IMR-90 (cell line): ENCODE measurements at regions not wholly inside any gene's neighbourhood (a gene's known extent, or its start where the extent isn't known, plus 50 kb on each side); places are given as distances from the start of the nearest gene placed in this dataset.

Source experiments
- ATAC-seq: fragments of 200-7000 bp; cut with Tn5 transposase; 2 replicates; pipeline ENCODE4 v1.9.1; 2020; ENCODE audit warnings: low read depth, mild to moderate bottlenecking, moderate library complexity
- BruUV-seq: library from RNA; stranded (reverse); fragments of 400-500 nt; replicated peaks from 2 replicates; lab custom pipeline; 2021; lab: Mats Ljungman, UMichigan
- CTCF ChIA-PET: fragments of 300-600 bp; formaldehyde crosslinking; extraction: SDS; loops from one replicate; lab custom pipeline; 2021; ENCODE audit warnings: antibody characterized with exemption; lab: Yijun Ruan, JAX
- POLR2A ChIA-PET: fragments of 300-600 bp; sonication (Branson Sonifier 250); formaldehyde crosslinking; loops from one replicate; lab custom pipeline; 2022; ENCODE audit warnings: antibody characterized with exemption; ENCODE audit not compliant: unreplicated experiment; lab: Charles Lee
- DNase-seq: peaks from one replicate; pipeline ENCODE4 v3.0.0; 2013
- H2AFZ ChIP-seq: replicated peaks from 2 replicates; pipeline ENCODE3; 2013; ENCODE audit warnings: low read length, mild to moderate bottlenecking; ENCODE audit not compliant: poor library complexity
- H2AK5ac ChIP-seq: 2 replicates; pipeline ENCODE4 v1.6.1; 2013; ENCODE audit warnings: low read depth, low read length, inconsistent platforms
- H2AK9ac ChIP-seq: replicated peaks from 2 replicates; pipeline ENCODE3; 2013; ENCODE audit warnings: mild to moderate bottlenecking, low read depth, low read length, moderate library complexity; ENCODE audit not compliant: poor library complexity
- H2BK120ac ChIP-seq: 2 replicates; pipeline ENCODE4 v1.6.1; 2013; ENCODE audit warnings: low read depth, low read length, inconsistent platforms
- H2BK15ac ChIP-seq: 3 replicates; pipeline ENCODE4 v1.6.1; 2013; ENCODE audit warnings: low read depth, low read length, inconsistent platforms
- H2BK20ac ChIP-seq: 2 replicates; pipeline ENCODE4 v1.6.1; 2013; ENCODE audit warnings: low read depth, mild to moderate bottlenecking, inconsistent platforms, low read length, moderate library complexity
- H2BK5ac ChIP-seq: 2 replicates; pipeline ENCODE4 v1.6.1; 2013; ENCODE audit warnings: mild to moderate bottlenecking, low read depth, low read length, inconsistent platforms; ENCODE audit not compliant: poor library complexity, severe bottlenecking
- H3K14ac ChIP-seq: replicated peaks from 2 replicates; pipeline ENCODE4 v1.6.1; 2013; ENCODE audit warnings: low read depth, low read length, inconsistent platforms
- H3K18ac ChIP-seq: 2 replicates; pipeline ENCODE4 v1.6.1; 2013; ENCODE audit warnings: low read depth, low read length, control low read depth
- H3K23ac ChIP-seq: 2 replicates; pipeline ENCODE4 v1.6.1; 2013; ENCODE audit warnings: low read depth, low read length, inconsistent platforms
- H3K27ac ChIP-seq: 2 replicates; pipeline ENCODE4 v1.5.1; 2013; ENCODE audit warnings: mild to moderate bottlenecking, control low read depth, low read length; ENCODE audit not compliant: insufficient read depth
- H3K27me3 ChIP-seq: 2 replicates; pipeline ENCODE4 v1.6.1; 2013; ENCODE audit warnings: low read length; ENCODE audit not compliant: control insufficient read depth, insufficient read depth
- H3K36me3 ChIP-seq: 2 replicates; pipeline ENCODE4 v1.6.1; 2013; ENCODE audit warnings: low read length, mixed read lengths; ENCODE audit not compliant: control insufficient read depth, insufficient read depth
- H3K4ac ChIP-seq: 2 replicates; pipeline ENCODE4 v1.6.1; 2013; ENCODE audit warnings: low read depth, low read length, inconsistent platforms
- H3K4me1 ChIP-seq: 2 replicates; pipeline ENCODE4 v1.6.1; 2013; ENCODE audit warnings: low read length, mixed read lengths; ENCODE audit not compliant: control insufficient read depth, insufficient read depth
- H3K4me2 ChIP-seq: 2 replicates; pipeline ENCODE4 v1.6.1; 2013; ENCODE audit warnings: low read depth, mild to moderate bottlenecking, control low read depth, low read length, moderate library complexity
- H3K4me3 ChIP-seq: 2 replicates; pipeline ENCODE4 v1.5.1; 2013; ENCODE audit warnings: low read depth, mild to moderate bottlenecking, control low read depth, low read length, moderate library complexity; ENCODE audit not compliant: insufficient read depth
- H3K56ac ChIP-seq: 2 replicates; pipeline ENCODE4 v1.6.1; 2013; ENCODE audit warnings: low read length, inconsistent platforms; ENCODE audit not compliant: insufficient read depth; ENCODE audit errors: extremely low read depth
- H3K79me1 ChIP-seq, 2 experiments: 2 replicates each; pipeline ENCODE4 v1.6.1; 2013; ENCODE audit warnings: low read length in 2 of 2, inconsistent platforms in 1 of 2, low read depth in 1 of 2
- H3K9ac ChIP-seq: 2 replicates; pipeline ENCODE4 v1.6.1; 2013; ENCODE audit warnings: low read depth, low read length, control low read depth
- H3K9me1 ChIP-seq: 2 replicates; pipeline ENCODE4 v1.6.1; 2013; ENCODE audit warnings: low read length, inconsistent platforms; ENCODE audit not compliant: insufficient read depth
- H3K9me3 ChIP-seq: 2 replicates; pipeline ENCODE4 v1.6.1; 2013; ENCODE audit warnings: low read length; ENCODE audit not compliant: control insufficient read depth, insufficient read depth
- H4K20me1 ChIP-seq: 2 replicates; pipeline ENCODE4 v1.6.1; 2013; ENCODE audit warnings: low read length, inconsistent platforms; ENCODE audit not compliant: insufficient read depth
- H4K5ac ChIP-seq: 2 replicates; pipeline ENCODE4 v1.6.1; 2013; ENCODE audit warnings: mild to moderate bottlenecking, low read depth, low read length, control low read depth
- H4K8ac ChIP-seq, 2 experiments: 2 replicates each; pipeline ENCODE4 v1.6.1; 2013; ENCODE audit warnings: low read depth in 2 of 2, low read length in 2 of 2, control low read depth in 1 of 2, inconsistent platforms in 1 of 2
- H4K91ac ChIP-seq: 2 replicates; pipeline ENCODE4 v1.6.1; 2013; ENCODE audit warnings: low read depth, low read length, inconsistent platforms; ENCODE audit not compliant: insufficient read depth
- MAZ ChIP-seq: IDR thresholded peaks from 2 replicates; pipeline ENCODE4 v1.6.1; 2012; ENCODE audit warnings: low read depth, mild to moderate bottlenecking, low read length, improper control_type of control experiment, moderate library complexity, borderline replicate concordance
- WGBS, 2 experiments: methylation state at CpG; one replicate each; pipeline versions ENCODE4 v1.1.5 to v1.1.7; 2013; ENCODE audit warnings: missing lambda C conversion rate in 2 of 2; ENCODE audit not compliant: insufficient read length in 1 of 2; ENCODE audit errors: extremely low coverage in 2 of 2; 5-methylcytosine and 5-hydroxymethylcytosine counted together
- dilution Hi-C: fragments of 300-500 bp; cut with HindIII; formaldehyde crosslinking; loops from one replicate; pipeline ENCODE4 v1.14.3; 2018; ENCODE audit warnings: low sequenced_read_pairs; ENCODE audit not compliant: unreplicated experiment
- in situ Hi-C: fragments of 300-500 bp; cut with MboI; formaldehyde crosslinking; loops from 3 replicates; pipeline ENCODE4 v1.14.3; 2019; ENCODE audit warnings: low sequenced_read_pairs, inconsistent platforms, mixed read lengths
- intact Hi-C: fragments of 100-400 bp; cut with micrococcal nuclease; formaldehyde crosslinking; loops from 2 replicates; pipeline ENCODE4 v1.10.0; 2022

DNA sequence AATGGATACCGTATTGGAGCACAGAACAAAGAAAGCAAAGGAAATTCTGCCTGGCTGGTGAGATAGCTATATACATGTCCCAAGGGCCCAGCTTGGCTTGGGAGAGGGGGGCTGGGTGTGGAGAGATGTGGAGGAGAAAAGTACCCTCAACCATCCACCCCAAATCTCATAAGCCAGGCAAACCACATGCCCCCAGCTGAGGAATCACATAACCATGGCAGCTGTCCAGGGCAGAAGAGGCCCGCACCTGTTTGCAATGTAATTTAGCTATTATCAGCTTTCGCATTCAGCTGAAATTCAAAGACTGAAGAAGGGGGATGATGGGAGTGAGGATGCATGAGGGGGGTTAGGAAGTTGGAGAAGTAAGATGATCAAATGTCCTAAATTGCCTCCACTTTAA lies 196.1 kb downstream of the TBX5 start:
- no peak for TF ChIP-seq MAZ
- Histone ChIP-seq H3K4me1 (no peaks in the 10 kb centered on the region), H4K8ac (no peak overlapping the region), H4K20me1 (no peaks in the 10 kb centered on the region), H4K5ac (no peak overlapping the region), H3K56ac (no peak overlapping the region), H3K9me3 (no peaks in the 10 kb centered on the region), H2BK5ac (no peak overlapping the region), H3K23ac (no peak overlapping the region), H2AFZ (no peak overlapping the region), H3K14ac (no peak overlapping the region), H3K27ac (no peak overlapping the region), H2AK5ac (no peak overlapping the region), H3K9ac (no peak overlapping the region), H4K91ac (no peak overlapping the region), H3K18ac (no peak overlapping the region), H2BK15ac (no peak overlapping the region), H2BK120ac (no peak overlapping the region), H3K36me3 (no peaks in the 10 kb centered on the region), H3K4ac (no peak overlapping the region), H3K9me1 (no peaks in the 10 kb centered on the region), H3K4me3 (no peak overlapping the region), H3K27me3 (peaks cover 2% of the 10 kb centered on the region), H3K4me2 (no peak overlapping the region), H2AK9ac (no peak overlapping the region), H3K79me1 (no peaks in the 10 kb centered on the region), H2BK20ac (no peak overlapping the region)
- no peak for DNase-seq
- dilution Hi-C loops, result no loop called here
- no TSS peak for BruUV-seq
- no CpG with 5 or more reads among the region's 3 CpGs for WGBS, 2 experiments
- ATAC-seq, result no peak
- intact Hi-C loops, result no loop called here
- ChIA-PET POLR2A (no interaction called here), CTCF (no interaction called here)
- in situ Hi-C loops, result no loop called here
